C4-2B (cell line): ENCODE measurements at regions not wholly inside any gene's neighbourhood (a gene's known extent, or its start where the extent isn't known, plus 50 kb on each side); places are given as distances from the start of the nearest gene placed in this dataset.

Experiments
- H3K27ac ChIP-seq: fragments of 450-650 bp; 2 replicates; pipeline ENCODE4 v1.5.1; 2017
- CTCF ChIP-seq: fragments of 450-650 bp; conservative IDR thresholded peaks from 2 replicates; pipeline ENCODE4 v1.5.1; 2017; ENCODE audit warnings: mild to moderate bottlenecking
- ZFX ChIP-seq: fragments of 450-650 bp; IDR thresholded peaks from 2 replicates; pipeline ENCODE4 v1.6.1; 2017

- TF ChIP-seq ZFX (no peak), CTCF (no peak)
- H3K27ac ChIP-seq: no peak overlapping the region
These were observed 306.3 kb upstream of the HS6ST1 start for GRCh38 chr2:128624956-128625355.

GRCh38 chr2:128625421-128625820, 306.8 kb upstream of the HS6ST1 start:
- TF ChIP-seq CTCF (no peak), ZFX (no peak)
- H3K27ac ChIP-seq: no peak overlapping the region

GRCh38 chr2:128625963-128626759, 307.5 kb upstream of the HS6ST1 start:
- H3K27ac ChIP-seq: no peak overlapping the region
- no peak for TF ChIP-seq CTCF
- TF ChIP-seq ZFX: no peak

GRCh38 chr2:128626760-128627511, 308.3 kb upstream of the HS6ST1 start:
- TF ChIP-seq ZFX: no peak
- TF ChIP-seq CTCF: no peak
- H3K27ac ChIP-seq: no peak overlapping the region

- H3K27ac ChIP-seq: no peak overlapping the region
- TF ChIP-seq ZFX: no peak
- TF ChIP-seq CTCF: no peak
These were observed 309.5 kb upstream of the HS6ST1 start for GRCh38 chr2:128628206-128628605.

GRCh38 chr2:128628996-128629395, 310.3 kb upstream of the HS6ST1 start:
- TF ChIP-seq ZFX: no peak
- no peak for TF ChIP-seq CTCF
- no peak overlapping the region for H3K27ac ChIP-seq

GRCh38 chr2:128630974-128631697, 312.5 kb upstream of the HS6ST1 start:
- H3K27ac ChIP-seq: no peak overlapping the region
- TF ChIP-seq ZFX (no peak), CTCF (no peak)
